HCT116 (cell line): ENCODE measurements at regions not wholly inside any gene's neighbourhood (a gene's known extent, or its start where the extent isn't known, plus 50 kb on each side); places are given as distances from the start of the nearest gene placed in this dataset.
"Not testable (repeated sequence)": the region's sequence is repeated elsewhere in the genome, so short reads cannot be mapped to it uniquely, and the experiment has no call there.

Experiments used
- ATAC-seq: fragments of 200-7000 bp; cut with Tn5 transposase; 2 replicates; pipeline ENCODE4 v1.9.1; 2020; ENCODE audit warnings: mild to moderate bottlenecking, moderate library complexity
- BruUV-seq: library from RNA; stranded (reverse); fragments of 400-500 nt; replicated peaks from 2 replicates; lab custom pipeline; 2021; lab: Mats Ljungman, UMichigan
- CTCF ChIA-PET: fragments of 300-600 bp; sonication (Branson Sonifier 250); formaldehyde crosslinking; loops from one replicate; lab custom pipeline; 2021; ENCODE audit warnings: antibody characterized with exemption; lab: Charles Lee
- POLR2A ChIA-PET: fragments of 300-600, 350-600 bp; sonication (Branson Sonifier 250); formaldehyde crosslinking; loops from one replicate; lab custom pipeline; 2021; ENCODE audit warnings: antibody characterized with exemption; lab: Charles Lee
- RAD21 ChIA-PET, 2 experiments: fragments of 300-600 bp; sonication (Branson Sonifier 250); formaldehyde crosslinking; loops; one replicate each; lab custom pipeline; 2023; ENCODE audit warnings: low total read pairs in 2 of 2; ENCODE audit not compliant: uncharacterized antibody in 2 of 2, unreplicated experiment in 2 of 2, low non-redundant PET in 1 of 2; lab: Charles Lee
- DNase-seq: peaks from one replicate; pipeline ENCODE4 v3.0.0-alpha.2; 2010; ENCODE audit warnings: low read depth, low spot score
- H2AFZ ChIP-seq: fragments of 200-600 bp; shearing (Covaris generic), sonication (generic); 2 replicates; pipeline ENCODE4 v1.6.1; 2017; ENCODE audit warnings: low read depth, mixed run types, mixed read lengths, antibody characterized with exemption, low read length; ENCODE audit not compliant: poor library complexity, severe bottlenecking
- H3K27ac ChIP-seq: 2 replicates; pipeline ENCODE4 v1.5.1; 2012; ENCODE audit warnings: low read depth, low read length
- H3K27me3 ChIP-seq: fragments of 200-600 bp; sonication (generic); 2 replicates; pipeline ENCODE4 v1.6.1; 2016; ENCODE audit warnings: mixed run types, low read length, mixed read lengths; ENCODE audit not compliant: insufficient read depth
- H3K36me3 ChIP-seq, 2 experiments: fragments of 200-500 bp in 1 of 2; fragments of 200-600 bp in 1 of 2; sonication (Bioruptor generic) in 1 of 2; sonication (generic) in 1 of 2; 2 replicates each; pipeline versions ENCODE4 v1.5.1 to v1.6.1; 2014 to 2016; ENCODE audit warnings: low read length in 2 of 2, inconsistent platforms in 1 of 2, mixed read lengths in 1 of 2, mixed run types in 1 of 2; ENCODE audit not compliant: insufficient read depth in 2 of 2, control insufficient read depth in 1 of 2
- H3K4me1 ChIP-seq, 2 experiments: fragments of 200-600 bp in 1 of 2; sonication (generic) in 1 of 2; 2 replicates each; pipeline versions ENCODE4 v1.5.1 to v1.6.1; 2012 to 2017; ENCODE audit warnings: low read length in 2 of 2, inconsistent platforms in 1 of 2, mild to moderate bottlenecking in 1 of 2, mixed read lengths in 1 of 2, mixed run types in 1 of 2, moderate library complexity in 1 of 2; ENCODE audit not compliant: insufficient read depth in 2 of 2, control insufficient read depth in 1 of 2
- H3K4me2 ChIP-seq: fragments of 200-600 bp; sonication (generic); 2 replicates; pipeline ENCODE4 v1.6.1; 2017; ENCODE audit warnings: mixed run types, low read length, mixed read lengths
- H3K4me3 ChIP-seq, 2 experiments: fragments of 200-600 bp in 1 of 2; sonication (generic) in 1 of 2; replicated peaks in 1 of 2; 2 replicates each; pipeline ENCODE4 v1.5.1; 2011 to 2016; ENCODE audit warnings: low read length in 2 of 2, control low read depth in 1 of 2, low read depth in 1 of 2, mild to moderate bottlenecking in 1 of 2, mixed read lengths in 1 of 2, mixed run types in 1 of 2
- H3K79me2 ChIP-seq: fragments of 200-600 bp; sonication (generic); 2 replicates; pipeline ENCODE4 v1.6.1; 2017; ENCODE audit warnings: mild to moderate bottlenecking, mixed run types, low read length, moderate library complexity, mixed read lengths; ENCODE audit not compliant: insufficient read depth
- H3K9ac ChIP-seq: fragments of 200-600 bp; sonication (generic); 2 replicates; pipeline ENCODE4 v1.6.1; 2016; ENCODE audit warnings: low read length, mixed read lengths
- H3K9me2 ChIP-seq: fragments of 200-600 bp; sonication (generic), shearing (Covaris generic); 2 replicates; pipeline ENCODE4 v1.6.1; 2017; ENCODE audit warnings: mixed run types, mild to moderate bottlenecking, moderate library complexity; ENCODE audit not compliant: insufficient read depth
- H3K9me3 ChIP-seq, 2 experiments: fragments of 200-500 bp in 1 of 2; fragments of 200-600 bp in 1 of 2; sonication (Bioruptor generic) in 1 of 2; sonication (generic) in 1 of 2; 2 replicates each; pipeline ENCODE4 v1.6.1; 2014 to 2017; ENCODE audit warnings: low read length in 2 of 2, mixed read lengths in 2 of 2, inconsistent platforms in 1 of 2, low read depth in 1 of 2, mild to moderate bottlenecking in 1 of 2, mixed run types in 1 of 2, moderate library complexity in 1 of 2; ENCODE audit not compliant: control insufficient read depth in 1 of 2, insufficient read depth in 1 of 2
- H4K20me1 ChIP-seq: fragments of 200-600 bp; sonication (generic), shearing (Covaris generic); 2 replicates; pipeline ENCODE4 v1.6.1; 2017; ENCODE audit warnings: mixed run types, mild to moderate bottlenecking, moderate library complexity; ENCODE audit not compliant: insufficient read depth
- EGR1 ChIP-seq: IDR thresholded peaks from 2 replicates; pipeline ENCODE4 v1.6.1; 2012; ENCODE audit warnings: low read depth
- EZH2phosphoT487 ChIP-seq: fragments of 200-600 bp; IDR thresholded peaks from 2 replicates; pipeline ENCODE4 v1.6.1; 2018; ENCODE audit warnings: antibody characterized with exemption, borderline replicate concordance
- FOSL1 ChIP-seq: IDR thresholded peaks from 2 replicates; pipeline ENCODE4 v1.6.1; 2012; ENCODE audit warnings: low read depth
- RAD21 ChIP-seq: IDR thresholded peaks from 2 replicates; pipeline ENCODE4 v1.6.1; 2012; ENCODE audit warnings: low read depth, mild to moderate bottlenecking
- REST ChIP-seq: IDR thresholded peaks from 2 replicates; pipeline ENCODE4 v1.6.1; 2012; ENCODE audit warnings: low read depth
- ZBTB33 ChIP-seq: IDR thresholded peaks from 2 replicates; pipeline ENCODE4 v1.6.1; 2011; ENCODE audit warnings: mild to moderate bottlenecking, low read length, moderate library complexity; ENCODE audit not compliant: insufficient replicate concordance; ENCODE audit errors: extremely low read depth
- ZFX ChIP-seq: fragments of 450-650 bp; IDR thresholded peaks from 2 replicates; pipeline ENCODE4 v1.6.1; 2017
- intact Hi-C: fragments of 100-400 bp; cut with micrococcal nuclease; formaldehyde crosslinking; loops from 2 replicates; pipeline ENCODE4 v1.10.0; 2022

- Histone ChIP-seq H3K4me2 (no peak overlapping the region), H3K9ac (no peak overlapping the region), H3K4me1 (no peaks in the 10 kb centered on the region), H3K36me3 (no peaks in the 10 kb centered on the region), H3K79me2 (no peaks in the 10 kb centered on the region), H3K9me3 (peaks cover 5 to 7% of the 10 kb centered on the region in 2 experiments; a peak in 3 of 4 replicates), H3K4me3 (no peak overlapping the region), H3K27me3 (no peaks in the 10 kb centered on the region), H4K20me1 (no peaks in the 10 kb centered on the region), H3K9me2 (no peaks in the 10 kb centered on the region), H2AFZ (no peak overlapping the region), H3K27ac (no peak overlapping the region)
- DNase-seq (no peak), ATAC-seq (no peak)
- BruUV-seq: no TSS peak
- RAD21 ChIA-PET: no interaction called here
- intact Hi-C loops: no loop called here
- TF ChIP-seq EZH2phosphoT487 (no peak), RAD21 (no peak), EGR1 (no peak), FOSL1 (no peak), REST (no peak), ZFX (no peak), ZBTB33 (no peak)
- POLR2A ChIA-PET: no interaction called here
- CTCF ChIA-PET: no interaction called here
These were observed 586.5 kb upstream of the SLC8A1 start for GRCh38 chr2:41038408-41038807.

- H3K79me2 ChIP-seq, H3K4me1 ChIP-seq, H3K9ac ChIP-seq, RAD21 ChIA-PET, H4K20me1 ChIP-seq, H3K9me3 ChIP-seq, H3K27ac ChIP-seq, H3K9me2 ChIP-seq, POLR2A ChIA-PET, CTCF ChIA-PET, DNase-seq, BruUV-seq, H2AFZ ChIP-seq, H3K4me3 ChIP-seq, H3K4me2 ChIP-seq, intact Hi-C loops, ATAC-seq, H3K27me3 ChIP-seq, H3K36me3 ChIP-seq: not testable (repeated sequence)
These were observed 587.9 kb upstream of the SLC8A1 start for GRCh38 chr2:41039750-41040149.
